SIG-M5 treated with dmso at 0.1 percent for 504 hours (cell line): ENCODE measurements at regions not wholly inside any gene's neighbourhood (a gene's known extent, or its start where the extent isn't known, plus 50 kb on each side); places are given as distances from the start of the nearest gene placed in this dataset.
A peak's percentile ranks its signal among the peaks of the same experiment; 100 is the strongest.

Experiments
- DNase-seq: peaks from one replicate; lab custom pipeline; 2025; ENCODE audit not compliant: unreplicated experiment; lab: John Stamatoyannopoulos, UW

GRCh38 chr15:95210436-95210981 is 979.1 kb downstream of the MCTP2 start:
- DNase-seq, result no peak

- no peak for DNase-seq
These were observed 983.7 kb downstream of the MCTP2 start for GRCh38 chr15:95215017-95215416.

DNA sequence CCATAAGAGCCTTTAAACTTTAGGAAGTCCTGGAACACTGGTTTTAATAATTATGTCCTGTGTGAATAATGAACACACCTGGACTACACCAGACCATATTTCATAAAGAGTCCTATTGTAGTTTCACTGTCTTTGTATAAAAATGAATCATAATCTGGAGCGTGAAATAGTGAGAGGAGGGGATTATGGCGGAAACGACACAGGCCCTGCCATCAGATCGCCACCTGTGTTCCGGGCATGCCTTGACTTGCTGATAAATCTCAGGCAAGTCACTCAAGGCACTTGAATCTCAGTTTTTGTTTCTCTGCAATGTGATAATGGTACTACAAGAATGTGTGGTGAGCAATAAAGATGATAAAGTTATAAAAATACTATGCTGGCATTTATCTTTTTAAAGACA is 995.5 kb downstream of the MCTP2 start:
- DNase-seq, result no peak

GRCh38 chr15:95227235-95227634 is 995.9 kb downstream of the MCTP2 start:
- peak; percentile 12 for DNase-seq

DNA sequence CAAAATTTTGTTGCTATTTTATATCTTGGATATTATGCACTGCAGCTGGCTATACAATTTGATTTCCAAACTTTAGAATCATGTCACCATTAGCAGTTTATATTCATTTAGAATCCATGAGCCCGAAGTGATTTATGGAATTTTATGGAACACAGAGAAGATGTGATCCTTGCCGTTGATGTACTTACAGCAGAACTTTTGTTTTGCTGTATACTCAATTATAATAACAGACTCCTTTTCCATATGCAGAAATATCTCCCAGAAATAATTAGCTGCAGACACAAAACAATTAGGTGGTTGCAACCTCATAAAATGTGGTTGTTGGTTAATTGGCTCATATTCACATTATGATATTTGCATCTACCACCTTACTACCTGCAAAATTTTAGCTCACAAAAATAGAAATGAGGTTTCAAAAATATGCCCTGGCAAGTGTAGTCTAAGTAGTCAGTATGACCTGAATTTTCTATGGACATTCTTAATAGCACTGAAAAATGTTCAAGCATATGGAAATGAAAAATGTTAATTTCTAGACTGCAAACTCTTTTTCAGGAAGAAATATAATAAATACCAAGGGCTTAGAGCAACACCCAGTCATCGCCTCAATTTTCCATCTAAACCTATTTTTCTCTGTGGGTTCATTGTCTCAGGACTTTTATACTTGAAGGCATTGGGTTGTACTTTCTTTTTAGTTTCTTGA is 997.6 kb downstream of the MCTP2 start:
- no peak for DNase-seq

DNA sequence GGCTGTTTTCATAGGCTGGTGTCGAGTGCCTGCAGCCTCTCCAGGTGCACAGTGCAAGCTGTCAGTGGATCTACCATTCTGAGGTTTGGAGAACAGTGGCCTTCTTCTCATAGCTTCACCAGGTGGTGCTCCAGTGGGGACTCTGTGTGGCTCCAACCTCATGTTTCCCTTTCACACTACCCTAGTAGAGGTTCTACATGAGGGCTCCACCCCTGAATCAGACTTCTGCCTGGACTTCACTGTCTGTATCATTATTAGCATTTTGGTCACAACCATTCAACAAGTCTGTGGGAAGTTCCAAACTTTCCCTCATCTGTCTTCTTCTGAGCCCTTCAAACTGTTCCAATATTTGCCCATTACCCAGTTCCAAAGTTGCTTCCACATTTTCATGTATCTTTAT is 1003.7 kb downstream of the MCTP2 start:
- no peak for DNase-seq

DNA sequence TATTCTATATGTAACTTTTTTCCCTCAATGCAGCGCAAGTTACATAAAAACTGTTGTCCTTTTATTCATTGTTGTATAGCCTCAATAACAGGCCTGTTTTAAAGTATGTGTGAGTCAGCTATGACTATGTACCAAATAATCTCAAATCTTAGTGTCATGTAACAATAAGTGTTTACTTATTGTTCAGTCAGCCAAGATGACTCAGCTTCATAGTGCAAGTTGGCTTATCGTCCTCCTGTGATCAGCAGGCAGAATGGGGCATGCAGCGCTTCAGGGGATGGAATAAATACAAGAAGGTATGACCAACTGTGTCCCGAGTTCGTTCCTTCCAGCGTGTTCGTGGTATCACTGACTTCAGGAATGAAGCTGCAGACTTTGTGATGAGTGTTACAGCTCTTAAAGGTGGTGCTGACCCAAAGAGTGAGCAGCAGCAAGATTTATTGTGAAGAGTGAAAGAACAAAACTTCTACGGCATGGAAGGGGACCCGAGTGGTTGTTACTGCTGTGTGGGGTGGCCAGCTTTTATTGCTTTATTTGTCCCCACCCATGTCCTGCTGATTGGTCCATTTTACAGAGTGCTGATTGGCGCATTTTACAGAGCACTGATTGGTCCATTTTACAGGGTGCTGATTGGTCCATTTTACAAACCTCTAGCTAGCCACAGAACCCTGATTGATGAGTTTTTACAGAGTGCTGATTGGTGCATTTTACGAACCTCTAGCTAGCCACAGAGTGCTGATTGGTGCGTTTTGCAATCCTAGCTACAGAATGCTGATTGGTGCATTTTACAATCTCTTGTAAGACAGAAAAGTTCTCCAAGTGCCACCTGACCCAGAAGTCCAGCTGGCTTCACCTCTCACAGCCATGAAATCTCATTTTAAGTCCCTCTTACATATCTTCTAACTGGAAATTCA is 1016.0 kb downstream of the MCTP2 start:
- DNase-seq, result peak; percentile 69

- DNase-seq, result no peak
These were observed 1018.2 kb downstream of the MCTP2 start for GRCh38 chr15:95249524-95249923.

GRCh38 chr15:95252404-95252803 is 1021.0 kb downstream of the MCTP2 start:
- no peak for DNase-seq

DNA sequence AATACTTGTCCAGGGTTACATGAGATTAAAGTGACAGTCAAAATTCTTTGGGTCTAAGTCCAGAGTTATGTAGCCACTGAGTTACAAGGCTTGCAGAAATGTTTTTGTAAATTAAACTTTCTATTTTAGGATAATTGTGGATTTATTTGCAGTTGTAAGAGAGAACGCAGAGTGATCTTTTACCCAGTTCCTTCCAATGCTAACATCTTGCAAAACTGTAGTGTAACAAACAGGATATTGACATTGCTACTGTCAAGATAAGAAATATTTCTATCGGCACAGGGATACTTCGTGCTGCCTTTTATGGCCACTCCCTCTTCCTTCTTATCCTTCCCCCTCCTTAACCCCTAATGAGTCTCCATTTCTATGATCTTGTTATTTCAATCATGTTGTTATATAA is 1022.9 kb downstream of the MCTP2 start:
- no peak for DNase-seq

DNA sequence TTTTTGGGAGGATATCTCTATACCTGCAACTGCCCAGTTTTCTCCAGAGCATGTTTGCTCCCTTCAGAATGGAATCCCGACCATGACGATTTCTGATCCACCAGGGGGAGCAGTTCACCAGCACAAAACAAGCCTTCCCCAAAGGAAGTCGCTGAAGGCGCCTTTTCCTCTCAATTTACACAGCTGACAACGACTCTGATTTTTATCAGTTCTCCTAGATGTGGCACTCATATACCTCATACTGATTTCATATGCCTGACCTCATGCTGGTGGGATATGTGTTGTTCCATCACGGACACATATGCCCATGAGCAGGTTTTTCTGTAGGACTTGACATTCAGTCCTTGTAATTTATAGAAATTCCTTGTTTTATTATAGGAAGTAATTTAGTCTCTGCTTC is 1028.2 kb downstream of the MCTP2 start:
- peak; percentile 58 for DNase-seq

- no peak for DNase-seq
These were observed 1028.6 kb downstream of the MCTP2 start for GRCh38 chr15:95259965-95260364.

DNA sequence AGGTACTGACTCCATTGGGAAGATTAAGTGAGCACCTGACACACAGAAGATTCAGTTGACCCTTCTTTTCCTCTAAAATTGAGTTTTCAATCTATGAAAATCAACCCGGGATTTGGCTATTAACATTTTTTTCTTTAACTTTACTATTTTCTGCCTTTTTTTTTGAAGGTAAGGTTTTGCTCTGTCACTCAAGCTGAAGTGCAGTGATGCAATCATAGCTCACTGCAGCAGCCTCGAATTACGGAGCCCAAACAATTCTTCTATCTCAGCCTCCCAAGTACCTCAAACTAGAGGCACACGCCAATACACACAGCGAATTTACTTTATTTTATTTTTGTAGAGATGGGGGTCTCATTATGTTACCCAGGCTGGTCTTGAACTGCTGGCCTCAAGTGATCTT is 1029.5 kb downstream of the MCTP2 start:
- DNase-seq, result no peak

GRCh38 chr15:95261546-95261945 is 1030.2 kb downstream of the MCTP2 start:
- DNase-seq, result no peak

DNA sequence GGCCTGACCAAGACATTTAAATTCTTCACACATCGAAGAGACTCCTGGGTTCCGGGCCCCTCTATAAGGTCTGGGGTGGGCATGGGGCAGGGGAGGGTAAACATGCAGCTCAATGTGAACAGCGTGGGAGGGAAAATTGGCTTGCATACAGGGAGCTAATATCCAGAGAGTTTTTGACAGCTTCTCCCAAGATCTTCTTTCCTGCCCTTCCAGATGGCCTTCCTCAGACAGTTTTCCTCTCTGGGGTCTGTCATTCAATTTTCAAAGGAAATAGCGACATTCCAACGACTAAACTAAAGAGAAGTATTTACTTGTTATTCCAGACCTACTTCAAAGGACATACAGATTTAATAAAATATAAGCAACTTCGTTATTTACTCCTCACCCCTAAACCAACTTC is 1030.6 kb downstream of the MCTP2 start:
- no peak for DNase-seq

DNA sequence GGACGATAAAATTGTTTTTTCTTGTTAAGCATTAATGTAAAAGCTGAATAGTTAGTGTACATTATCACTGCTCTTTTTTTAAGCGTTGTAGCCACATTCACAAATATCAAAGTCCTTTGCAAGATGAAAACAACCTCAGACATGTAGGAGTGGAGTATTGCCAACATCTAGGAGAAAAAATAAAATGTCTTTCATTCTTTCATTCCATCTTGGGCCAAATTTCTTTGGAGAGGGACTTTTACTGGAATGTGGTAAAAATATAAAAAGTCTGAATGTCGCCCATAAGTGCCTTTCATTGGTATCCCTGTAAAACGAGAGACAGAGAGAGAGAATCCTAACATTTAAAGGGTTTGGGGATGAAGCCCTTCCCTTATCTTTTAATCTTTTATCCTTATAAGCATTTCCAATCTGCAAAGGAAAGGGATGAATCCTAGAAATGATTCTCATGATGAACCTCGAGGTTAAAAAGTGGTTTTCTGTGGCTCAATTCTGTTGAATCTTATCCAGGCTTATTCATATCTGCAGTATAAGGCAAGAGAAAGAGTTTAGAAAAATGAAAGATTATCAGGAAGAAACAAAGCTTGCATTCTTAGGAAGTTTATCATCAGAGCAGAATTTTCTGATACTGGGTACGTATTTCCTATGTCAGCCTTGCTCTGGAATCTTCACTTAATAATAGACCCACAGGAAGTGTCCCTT is 1031.7 kb downstream of the MCTP2 start:
- DNase-seq, result no peak

DNA sequence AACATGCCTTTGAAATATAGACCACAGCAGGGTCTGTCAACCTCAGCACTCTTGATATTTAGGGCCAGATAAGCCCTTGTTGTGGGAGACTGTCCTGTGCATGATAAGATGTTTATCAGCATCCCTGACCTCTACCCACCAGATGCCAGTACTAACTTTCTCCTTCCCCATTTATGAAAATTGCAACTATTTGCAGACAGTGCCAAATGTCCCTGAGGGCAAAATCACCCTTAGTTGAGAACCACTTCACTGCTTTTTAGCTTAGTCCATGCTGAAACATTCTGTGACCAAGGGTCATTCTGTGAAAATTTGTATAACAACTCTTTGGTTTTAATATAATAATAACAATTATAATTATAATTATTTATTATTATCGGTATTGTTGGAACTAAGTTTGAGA is 1032.4 kb downstream of the MCTP2 start:
- no peak for DNase-seq

GRCh38 chr15:95265419-95265997 is 1034.1 kb downstream of the MCTP2 start:
- DNase-seq, result no peak

GRCh38 chr15:95266451-95267061 is 1035.2 kb downstream of the MCTP2 start:
- DNase-seq, result no peak

GRCh38 chr15:95267481-95267880 is 1036.1 kb downstream of the MCTP2 start:
- DNase-seq, result no peak
